ENCODE measurements at regions not wholly inside any gene's neighbourhood (a gene's known extent, or its start where the extent isn't known, plus 50 kb on each side); places are given as distances from the start of the nearest gene placed in this dataset.

- no peak for TF ChIP-seq CTCF (IDR thresholded peaks at IDR 0.05; ENCODE audit: insufficient read depth, low read depth, low read length)
- no peak for TF ChIP-seq EZH2 (IDR thresholded peaks at IDR 0.05; ENCODE audit: insufficient read depth, low read length)
Measured at GRCh38 chr3:72597756-72598195, 250.5 kb downstream of the SHQ1 start.

Data from astrocyte (in vitro differentiated cells and primary cell).